WTC11 (cell line): ENCODE measurements at regions not wholly inside any gene's neighbourhood (a gene's known extent, or its start where the extent isn't known, plus 50 kb on each side); places are given as distances from the start of the nearest gene placed in this dataset.

ENCODE experiments used
- ATAC-seq: fragments of 200-7000 bp; cut with Tn5 transposase; 2 replicates; pipeline ENCODE4 v1.10.0; 2021; ENCODE audit warnings: mild to moderate bottlenecking, moderate library complexity
- CTCF ChIA-PET: fragments of 300-600 bp; sonication (Branson Sonifier 250); formaldehyde crosslinking; loops from one replicate; lab custom pipeline; 2021; ENCODE audit warnings: antibody characterized with exemption; lab: Charles Lee
- POLR2A ChIA-PET: fragments of 350-600 bp; sonication (Branson Sonifier 250); formaldehyde crosslinking; loops from one replicate; lab custom pipeline; 2021; ENCODE audit warnings: antibody characterized with exemption; lab: Charles Lee
- DNase-seq: peaks from one replicate; pipeline ENCODE4 v3.0.0; 2021; ENCODE audit warnings: low spot score
- H3K27ac Mint-ChIP-seq: 2 replicates; pipeline ENCODE4 v1.8.0; 2021; ENCODE audit warnings: mixed read lengths
- H3K27me3 Mint-ChIP-seq: 2 replicates; pipeline ENCODE4 v1.8.0; 2021; ENCODE audit warnings: low read depth, mild to moderate bottlenecking, moderate library complexity, mixed read lengths
- H3K36me3 Mint-ChIP-seq: 2 replicates; pipeline ENCODE4 v1.8.0; 2021; ENCODE audit warnings: mixed read lengths
- H3K4me1 Mint-ChIP-seq: 2 replicates; pipeline ENCODE4 v1.8.0; 2022; ENCODE audit warnings: mixed read lengths
- H3K4me3 Mint-ChIP-seq: 2 replicates; pipeline ENCODE4 v1.8.0; 2021; ENCODE audit warnings: mild to moderate bottlenecking, moderate library complexity, mixed read lengths
- H3K9me3 Mint-ChIP-seq: 2 replicates; pipeline ENCODE4 v1.8.0; 2021; ENCODE audit warnings: mixed read lengths
- ATF2 ChIP-seq: sonication (generic); formaldehyde crosslinking; IDR thresholded peaks from 2 replicates; pipeline ENCODE4 v1.8.1; 2022; ENCODE audit warnings: low read depth, missing genetic modification reagents, borderline replicate concordance
- ATF6 ChIP-seq: sonication (generic); formaldehyde crosslinking; IDR thresholded peaks from 2 replicates; pipeline ENCODE4 v1.8.1; 2023; ENCODE audit warnings: mild to moderate bottlenecking, missing genetic modification reagents
- CBFB ChIP-seq: sonication (generic); formaldehyde crosslinking; IDR thresholded peaks from 2 replicates; pipeline ENCODE4 v1.8.1; 2022; ENCODE audit warnings: mild to moderate bottlenecking, low read depth, missing genetic modification reagents
- E2F1 ChIP-seq: sonication (generic); formaldehyde crosslinking; IDR thresholded peaks from 2 replicates; pipeline ENCODE4 v1.8.0; 2022; ENCODE audit warnings: mild to moderate bottlenecking, missing genetic modification reagents
- FOXJ3 ChIP-seq: sonication (generic); formaldehyde crosslinking; IDR thresholded peaks from 2 replicates; pipeline ENCODE4 v1.9.0; 2021; ENCODE audit warnings: missing genetic modification reagents, mild to moderate bottlenecking, borderline replicate concordance
- FOXP1 ChIP-seq: sonication (generic); formaldehyde crosslinking; IDR thresholded peaks from 2 replicates; pipeline ENCODE4 v1.8.0; 2022; ENCODE audit warnings: missing genetic modification reagents, mild to moderate bottlenecking, moderate library complexity, borderline replicate concordance
- HMGA2 ChIP-seq: fragments of 250-450 bp; sonication (Bioruptor Pico); IDR thresholded peaks from 2 replicates; pipeline ENCODE4 v1.4.0; 2021; ENCODE audit warnings: mild to moderate bottlenecking, moderate library complexity
- HMGXB4 ChIP-seq: sonication (generic); formaldehyde crosslinking; IDR thresholded peaks from 2 replicates; pipeline ENCODE4 v1.8.1; 2023; ENCODE audit warnings: mild to moderate bottlenecking, moderate library complexity, missing genetic modification reagents
- IRF2 ChIP-seq: sonication (generic); formaldehyde crosslinking; IDR thresholded peaks from 2 replicates; pipeline ENCODE4 v1.8.0; 2022; ENCODE audit warnings: low read depth, missing genetic modification reagents, borderline replicate concordance
- MLX ChIP-seq: sonication (generic); formaldehyde crosslinking; IDR thresholded peaks from 2 replicates; pipeline ENCODE4 v1.8.1; 2023; ENCODE audit warnings: mild to moderate bottlenecking, missing genetic modification reagents, moderate library complexity
- MYBL2 ChIP-seq: sonication (generic); formaldehyde crosslinking; IDR thresholded peaks from 2 replicates; pipeline ENCODE4 v1.8.1; 2023; ENCODE audit warnings: mild to moderate bottlenecking, moderate library complexity, missing genetic modification reagents
- PREB ChIP-seq: sonication (generic); formaldehyde crosslinking; IDR thresholded peaks from 2 replicates; pipeline ENCODE4 v1.8.1; 2022; ENCODE audit warnings: mild to moderate bottlenecking, missing genetic modification reagents, moderate library complexity, borderline replicate concordance
- SMAD4 ChIP-seq: sonication (generic); formaldehyde crosslinking; IDR thresholded peaks from 2 replicates; pipeline ENCODE4 v1.8.0; 2022; ENCODE audit warnings: mild to moderate bottlenecking, missing genetic modification reagents
- STAT6 ChIP-seq: sonication (generic); formaldehyde crosslinking; conservative IDR thresholded peaks from 2 replicates; pipeline ENCODE4 v1.8.1; 2023; ENCODE audit warnings: mild to moderate bottlenecking, low read depth, missing genetic modification reagents, moderate library complexity
- TEAD4 ChIP-seq: sonication (generic); formaldehyde crosslinking; IDR thresholded peaks from 2 replicates; pipeline ENCODE4 v1.8.0; 2022; ENCODE audit warnings: mild to moderate bottlenecking, missing genetic modification reagents

- CTCF ChIA-PET = interaction anchor here (1.0 to 2.8 kb wide), 3 partner anchors 21 to 370 kb away, joined by 3 to 25 read pairs (median 6); partner anchors contain the start of gene LPIN3
Measured at GRCh38 chr20:40970218-40970617, 58.4 kb upstream of the TOP1 start.

GRCh38 chr20:40977218-40977617 lies 51.4 kb upstream of the TOP1 start:
- DNase-seq (no peak), ATAC-seq (no peak)
- peaks cover 40% of the 10 kb centered on the region for H3K9me3 Mint-ChIP-seq
- POLR2A ChIA-PET = interaction anchor here (0.6 kb wide), 1 partner anchor 96 kb away, joined by 4 read pairs; no protein-coding TSS in a partner anchor
- peaks cover 15% of the 10 kb centered on the region for H3K36me3 Mint-ChIP-seq
- CTCF ChIA-PET = no interaction called here
- TF ChIP-seq ATF6 (CRISPR knock-in tag) = no peak
- TF ChIP-seq, all 79 proteins: peak for 0
- H3K4me1 Mint-ChIP-seq = no peaks in the 10 kb centered on the region
- no peak overlapping the region for H3K27ac Mint-ChIP-seq
- no peak overlapping the region for H3K4me3 Mint-ChIP-seq
- peaks cover 7% of the 10 kb centered on the region for H3K27me3 Mint-ChIP-seq

More at GRCh38 chr20:40970218-40970617, 58.4 kb upstream of the TOP1 start:
- Mint-ChIP-seq H3K9me3 (no peaks in the 10 kb centered on the region), H3K36me3 (no peaks in the 10 kb centered on the region), H3K27me3 (peaks cover 12% of the 10 kb centered on the region), H3K27ac (no peak overlapping the region), H3K4me1 (peaks cover 19% of the 10 kb centered on the region)
- ATAC-seq = peak; percentile 36
- no peak for DNase-seq
- TF ChIP-seq HMGXB4 (CRISPR knock-in tag) = no peak
- no peak for TF ChIP-seq MYBL2 (CRISPR knock-in tag)
- TF ChIP-seq, all 79 proteins: peak for 0
- no peak overlapping the region for H3K4me3 Mint-ChIP-seq
- POLR2A ChIA-PET = no interaction called here

GRCh38 chr20:40978761-40979160 lies 49.9 kb upstream of the TOP1 start:
- Mint-ChIP-seq H3K27ac (no peak overlapping the region), H3K27me3 (peaks cover 7% of the 10 kb centered on the region), H3K4me3 (no peak overlapping the region), H3K4me1 (peaks cover 5% of the 10 kb centered on the region; the same call in 1 of the 2 replicates), H3K36me3 (peaks cover 15% of the 10 kb centered on the region), H3K9me3 (peaks cover 40% of the 10 kb centered on the region)
- TF ChIP-seq ATF2 = no peak
- no peak for TF ChIP-seq FOXJ3 (CRISPR knock-in tag)
- TF ChIP-seq FOXP1 (CRISPR knock-in tag) = no peak
- TF ChIP-seq SMAD4 (CRISPR knock-in tag) = no peak
- no peak for TF ChIP-seq HMGA2 (CRISPR knock-in tag)
- no peak for TF ChIP-seq STAT6 (CRISPR knock-in tag)
- no peak for TF ChIP-seq CBFB (CRISPR knock-in tag)
- TF ChIP-seq IRF2 (CRISPR knock-in tag) = no peak
- no peak for TF ChIP-seq TEAD4 (CRISPR knock-in tag)
- TF ChIP-seq MYBL2 (CRISPR knock-in tag) = no peak
- TF ChIP-seq MLX (CRISPR knock-in tag) = no peak
- no peak for TF ChIP-seq PREB (CRISPR knock-in tag)
- no peak for TF ChIP-seq E2F1
- DNase-seq = no peak
- ChIA-PET POLR2A (no interaction called here), CTCF (no interaction called here)
- no peak for ATAC-seq
